Panc1 (cell line): ENCODE measurements at regions not wholly inside any gene's neighbourhood (a gene's known extent, or its start where the extent isn't known, plus 50 kb on each side); places are given as distances from the start of the nearest gene placed in this dataset.

Source experiments
- ATAC-seq: fragments of 200-7000 bp; cut with Tn5 transposase; 2 replicates; pipeline ENCODE4 v1.9.1; 2020; ENCODE audit warnings: mild to moderate bottlenecking, moderate library complexity
- BruUV-seq: library from RNA; stranded (reverse); fragments of 400-500 nt; replicated peaks from 2 replicates; lab custom pipeline; 2021; lab: Mats Ljungman, UMichigan
- CTCF ChIA-PET: fragments of 300-600 bp; sonication (Branson Sonifier 250); formaldehyde crosslinking; loops from one replicate; lab custom pipeline; 2022; ENCODE audit warnings: antibody characterized with exemption; lab: Charles Lee
- POLR2A ChIA-PET: fragments of 300-600 bp; sonication (Branson Sonifier 250); formaldehyde crosslinking; loops from one replicate; lab custom pipeline; 2022; ENCODE audit warnings: antibody characterized with exemption; lab: Charles Lee
- DNase-seq: peaks from one replicate; pipeline ENCODE4 v3.0.0-alpha.2; 2010; ENCODE audit warnings: low read depth, low spot score
- H3K27ac ChIP-seq: 2 replicates; pipeline ENCODE4 v1.5.1; 2011; ENCODE audit warnings: mild to moderate bottlenecking, low read length, inconsistent platforms
- H3K27me3 ChIP-seq: fragments of 200-500 bp; sonication (Bioruptor generic); 2 replicates; pipeline ENCODE4 v1.6.0; 2014; ENCODE audit warnings: low read length, inconsistent platforms; ENCODE audit not compliant: control insufficient read depth, insufficient read depth
- H3K36me3 ChIP-seq: fragments of 200-500 bp; sonication (Bioruptor generic); 2 replicates; pipeline ENCODE4 v1.5.1; 2014; ENCODE audit warnings: inconsistent platforms, mild to moderate bottlenecking, low read length, moderate library complexity; ENCODE audit not compliant: control insufficient read depth, insufficient read depth
- H3K4me1 ChIP-seq: 2 replicates; pipeline ENCODE4 v1.5.1; 2011; ENCODE audit warnings: inconsistent platforms, mild to moderate bottlenecking, low read length, moderate library complexity; ENCODE audit not compliant: control insufficient read depth, insufficient read depth
- H3K4me3 ChIP-seq, 2 experiments: 2 replicates each; pipeline ENCODE4 v1.5.1; 2011 to 2012; ENCODE audit warnings: low read depth in 2 of 2, low read length in 2 of 2, mild to moderate bottlenecking in 2 of 2, inconsistent platforms in 1 of 2, moderate library complexity in 1 of 2
- H3K9me3 ChIP-seq: fragments of 200-500 bp; sonication (Bioruptor generic); 2 replicates; pipeline ENCODE4 v1.5.1; 2014; ENCODE audit warnings: low read depth, mild to moderate bottlenecking, inconsistent platforms, low read length, moderate library complexity; ENCODE audit not compliant: control insufficient read depth, insufficient read depth
- CTCF ChIP-seq: fragments of 450-650 bp; IDR thresholded peaks from 2 replicates; pipeline ENCODE4 v1.5.1; 2017; ENCODE audit warnings: mild to moderate bottlenecking
- POLR2AphosphoS5 ChIP-seq: IDR thresholded peaks from 2 replicates; pipeline ENCODE4 v1.6.1; 2012; ENCODE audit warnings: mild to moderate bottlenecking, low read depth, low read length, moderate library complexity
- REST ChIP-seq, 2 experiments: IDR thresholded peaks; 2 replicates each; pipeline ENCODE4 v1.6.1; 2011 to 2012; ENCODE audit warnings: low read depth in 2 of 2, control low read depth in 1 of 2, low read length in 1 of 2, mild to moderate bottlenecking in 1 of 2, moderate library complexity in 1 of 2; ENCODE audit not compliant: insufficient read depth in 1 of 2
- SIN3A ChIP-seq: IDR thresholded peaks from 2 replicates; pipeline ENCODE4 v1.6.1; 2012; ENCODE audit warnings: low read depth, mild to moderate bottlenecking, low read length, moderate library complexity, borderline replicate concordance; ENCODE audit not compliant: insufficient read depth
- TCF7L2 ChIP-seq: IDR thresholded peaks from 2 replicates; pipeline ENCODE4 v1.6.1; 2011; ENCODE audit warnings: mild to moderate bottlenecking, low read depth, low read length, inconsistent platforms
- in situ Hi-C: cut with HindIII; loops from 2 replicates; pipeline ENCODE4 v1.10.0; 2016; ENCODE audit warnings: low sequenced_read_pairs, low pct_unique_long_range_greater_than_20kb
- intact Hi-C: fragments of 100-400 bp; cut with micrococcal nuclease; formaldehyde crosslinking; loops from one replicate; pipeline ENCODE4 v1.10.0; 2022; ENCODE audit not compliant: unreplicated experiment

- TF ChIP-seq CTCF (no peak), REST (IDR thresholded peaks at IDR 0.05; ENCODE audit: insufficient read depth in 1 of 2, low read depth in 2 of 2, low read length in 1 of 2) (no peak), SIN3A (no peak), TCF7L2 (no peak), POLR2AphosphoS5 (no peak)
- CTCF ChIA-PET = interaction anchor here (0.7 kb wide), 1 partner anchor 866 kb away, joined by 6 read pairs; no protein-coding TSS in a partner anchor
Observed at GRCh38 chr10:6995831-6996230, 415.0 kb downstream of the SFMBT2 start.

GRCh38 chr10:6995341-6995740 lies 415.3 kb upstream of the PRKCQ start:
- Histone ChIP-seq H3K27ac (no peak overlapping the region), H3K9me3 (no peaks in the 10 kb centered on the region), H3K4me3 (no peak overlapping the region), H3K27me3 (no peaks in the 10 kb centered on the region), H3K36me3 (no peaks in the 10 kb centered on the region), H3K4me1 (no peaks in the 10 kb centered on the region)
- ChIA-PET CTCF (interaction anchor here (0.7 kb wide), 1 partner anchor 867 kb away, joined by 6 read pairs; no protein-coding TSS in a partner anchor), POLR2A (no interaction called here)
- in situ Hi-C loops = no loop called here
- no TSS peak for BruUV-seq
- intact Hi-C loops = no loop called here
- no peak for ATAC-seq
- TF ChIP-seq SIN3A (no peak), POLR2AphosphoS5 (no peak)
- DNase-seq = no peak

More at GRCh38 chr10:6995831-6996230, 415.0 kb downstream of the SFMBT2 start:
- Histone ChIP-seq H3K27ac (no peak overlapping the region), H3K4me1 (no peaks in the 10 kb centered on the region), H3K9me3 (no peaks in the 10 kb centered on the region), H3K4me3 (no peak overlapping the region), H3K27me3 (no peaks in the 10 kb centered on the region), H3K36me3 (no peaks in the 10 kb centered on the region)
- in situ Hi-C loops (no loop called here), intact Hi-C loops (no loop called here)
- POLR2A ChIA-PET = no interaction called here
- DNase-seq = no peak
- BruUV-seq = no TSS peak
- no peak for ATAC-seq

GRCh38 chr10:6990891-6991290 lies 410.8 kb upstream of the PRKCQ start:
- ChIA-PET POLR2A (no interaction called here), CTCF (no interaction called here)

More at GRCh38 chr10:6990891-6991290, 410.8 kb upstream of the PRKCQ start:
- Histone ChIP-seq H3K9me3 (no peaks in the 10 kb centered on the region), H3K4me1 (no peaks in the 10 kb centered on the region), H3K36me3 (no peaks in the 10 kb centered on the region), H3K27ac (no peak overlapping the region), H3K27me3 (no peaks in the 10 kb centered on the region), H3K4me3 (no peak overlapping the region)
- BruUV-seq = no TSS peak
- intact Hi-C loops = no loop called here
- in situ Hi-C loops = no loop called here
- no peak for ATAC-seq
- DNase-seq = no peak
- TF ChIP-seq TCF7L2 (no peak), POLR2AphosphoS5 (no peak), REST (IDR thresholded peaks at IDR 0.05; ENCODE audit: insufficient read depth in 1 of 2, low read depth in 2 of 2, low read length in 1 of 2) (no peak), CTCF (no peak), SIN3A (no peak)
